ENCODE measurements at regions not wholly inside any gene's neighbourhood (a gene's known extent, or its start where the extent isn't known, plus 50 kb on each side); places are given as distances from the start of the nearest gene placed in this dataset.
"Not testable (repeated sequence)": the region's sequence is repeated elsewhere in the genome, so short reads cannot be mapped to it uniquely, and the experiment has no call there.

GRCh38 chr6:48596830-48597229 is 485.8 kb upstream of the PTCHD4 start:
- TF ChIP-seq GABPA (IDR thresholded peaks at IDR 0.05; ENCODE audit: low read depth), result no peak
- TF ChIP-seq CTCF (IDR thresholded peaks at IDR 0.05; ENCODE audit: insufficient read depth, low read length), result no peak
- TF ChIP-seq SPI1 (IDR thresholded peaks at IDR 0.05; ENCODE audit: borderline replicate concordance, low read depth), result no peak
- no peak for TF ChIP-seq REST (IDR thresholded peaks at IDR 0.05; ENCODE audit: insufficient replicate concordance, low read depth)
- no peak for TF ChIP-seq POLR2AphosphoS5 (IDR thresholded peaks at IDR 0.05; ENCODE audit: low read depth)
- DNase-seq (ENCODE audit: low read depth in 1 of 2, low spot score in 1 of 2), result no peak
- Histone ChIP-seq H3K27ac (replicated peaks) (no peak overlapping the region), H3K27me3 (ENCODE audit: insufficient read depth, poor library complexity, severe bottlenecking) (no peaks in the 10 kb centered on the region), H3K4me3 (replicated peaks; ENCODE audit: insufficient read depth, low read length) (no peak overlapping the region)

- not testable (repeated sequence) for H3K27ac ChIP-seq (replicated peaks); H3K4me3 ChIP-seq (replicated peaks; ENCODE audit: insufficient read depth, low read length); DNase-seq (ENCODE audit: low read depth in 1 of 2, low spot score in 1 of 2); H3K27me3 ChIP-seq (ENCODE audit: insufficient read depth, poor library complexity, severe bottlenecking)
These were observed 480.2 kb upstream of the PTCHD4 start for GRCh38 chr6:48591158-48591557.

GRCh38 chr6:48584846-48585245 is 473.8 kb upstream of the PTCHD4 start:
- H3K27ac ChIP-seq (replicated peaks), result no peak overlapping the region

More at GRCh38 chr6:48584846-48585245, 473.8 kb upstream of the PTCHD4 start:
- TF ChIP-seq POLR2AphosphoS5 (IDR thresholded peaks at IDR 0.05; ENCODE audit: low read depth) (no peak), SPI1 (IDR thresholded peaks at IDR 0.05; ENCODE audit: borderline replicate concordance, low read depth) (no peak), GABPA (IDR thresholded peaks at IDR 0.05; ENCODE audit: low read depth) (no peak), CTCF (IDR thresholded peaks at IDR 0.05; ENCODE audit: insufficient read depth, low read length) (no peak), REST (IDR thresholded peaks at IDR 0.05; ENCODE audit: insufficient replicate concordance, low read depth) (no peak)
- Histone ChIP-seq H3K4me3 (replicated peaks; ENCODE audit: insufficient read depth, low read length) (no peak overlapping the region), H3K27me3 (ENCODE audit: insufficient read depth, poor library complexity, severe bottlenecking) (no peaks in the 10 kb centered on the region)
- DNase-seq (ENCODE audit: low read depth in 1 of 2, low spot score in 1 of 2), result no peak
